ENCODE measurements at regions not wholly inside any gene's neighbourhood (a gene's known extent, or its start where the extent isn't known, plus 50 kb on each side); places are given as distances from the start of the nearest gene placed in this dataset.

GRCh38 chr5:126107381-126107780 is 315.8 kb upstream of the GRAMD2B start:
- ATAC-seq, result no peak
- in situ Hi-C loops (cut with MboI; ENCODE audit: low sequenced_read_pairs in 4 of 4) (no loop called here), intact Hi-C loops (cut with DNase I; ENCODE audit: low total_unique reads) (no loop called here)

GRCh38 chr5:126108470-126108869 is 314.7 kb upstream of the GRAMD2B start:
- ATAC-seq (no peak), DNase-seq (no peak)
- Histone ChIP-seq H3K4me1 (no peaks in the 10 kb centered on the region), H3K27me3 (no peaks in the 10 kb centered on the region), H3K9me3 (no peaks in the 10 kb centered on the region), H3K36me3 (no peaks in the 10 kb centered on the region), H3K27ac (no peak overlapping the region), H3K4me3 (no peak overlapping the region)
- TF ChIP-seq POLR2A (IDR thresholded peaks at IDR 0.05) (no peak), CTCF (IDR thresholded peaks at IDR 0.05 in 4 of 5, conservative IDR thresholded peaks at IDR 0.05 in 1 of 5) (no peak)
- in situ Hi-C loops (cut with MboI; ENCODE audit: low sequenced_read_pairs in 4 of 4) (no loop called here), intact Hi-C loops (cut with DNase I; ENCODE audit: low total_unique reads) (no loop called here)

More at GRCh38 chr5:126107381-126107780, 315.8 kb upstream of the GRAMD2B start:
- no peaks in the 10 kb centered on the region for H3K9me3 ChIP-seq
- no peaks in the 10 kb centered on the region for H3K36me3 ChIP-seq
- no peak for DNase-seq
- no peak overlapping the region for H3K4me3 ChIP-seq
- TF ChIP-seq POLR2A (IDR thresholded peaks at IDR 0.05) (no peak), CTCF (IDR thresholded peaks at IDR 0.05 in 4 of 5, conservative IDR thresholded peaks at IDR 0.05 in 1 of 5) (no peak)
- no peak overlapping the region for H3K27ac ChIP-seq
- no peaks in the 10 kb centered on the region for H3K27me3 ChIP-seq
- no peaks in the 10 kb centered on the region for H3K4me1 ChIP-seq

GRCh38 chr5:126115059-126115629 is 308.1 kb upstream of the GRAMD2B start:
- in situ Hi-C loops (cut with MboI; ENCODE audit: low sequenced_read_pairs in 4 of 4) (no loop called here), intact Hi-C loops (cut with DNase I; ENCODE audit: low total_unique reads) (no loop called here)
- ATAC-seq (no peak), DNase-seq (no peak)
- H3K27ac ChIP-seq, result no peak overlapping the region
- no peaks in the 10 kb centered on the region for H3K36me3 ChIP-seq
- no peak for TF ChIP-seq POLR2A (IDR thresholded peaks at IDR 0.05)
- TF ChIP-seq CTCF (IDR thresholded peaks at IDR 0.05 in 4 of 5, conservative IDR thresholded peaks at IDR 0.05 in 1 of 5), result no peak
- no peaks in the 10 kb centered on the region for H3K27me3 ChIP-seq
- no peaks in the 10 kb centered on the region for H3K9me3 ChIP-seq
- no peaks in the 10 kb centered on the region for H3K4me1 ChIP-seq
- no peak overlapping the region for H3K4me3 ChIP-seq

DNA sequence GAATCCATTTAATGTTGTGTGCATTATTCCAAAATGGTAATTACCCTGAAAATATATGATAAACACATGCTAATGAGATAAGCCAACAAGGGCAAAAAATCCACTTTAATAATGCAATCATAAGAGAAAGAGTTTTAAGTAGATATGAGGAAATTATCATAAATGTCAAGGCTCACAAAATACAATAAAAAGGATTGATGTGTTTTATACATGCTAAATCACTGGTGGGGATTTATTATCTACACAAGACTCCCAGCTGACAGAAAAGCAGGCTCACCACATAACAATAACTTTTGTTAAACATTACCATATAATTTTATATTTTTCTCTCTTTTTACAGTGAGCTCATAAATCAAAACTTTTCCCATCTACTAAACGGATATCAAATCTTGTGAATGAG is 306.2 kb upstream of the GRAMD2B start:
- Histone ChIP-seq H3K4me3 (no peak overlapping the region), H3K4me1 (no peaks in the 10 kb centered on the region), H3K27ac (no peak overlapping the region), H3K9me3 (no peaks in the 10 kb centered on the region), H3K36me3 (no peaks in the 10 kb centered on the region), H3K27me3 (no peaks in the 10 kb centered on the region)
- DNase-seq (no peak), ATAC-seq (no peak)
- in situ Hi-C loops (cut with MboI; ENCODE audit: low sequenced_read_pairs in 4 of 4) (no loop called here), intact Hi-C loops (cut with DNase I; ENCODE audit: low total_unique reads) (no loop called here)
- TF ChIP-seq POLR2A (IDR thresholded peaks at IDR 0.05) (no peak), CTCF (IDR thresholded peaks at IDR 0.05 in 4 of 5, conservative IDR thresholded peaks at IDR 0.05 in 1 of 5) (no peak)

- Histone ChIP-seq H3K27me3 (no peaks in the 10 kb centered on the region), H3K4me1 (no peaks in the 10 kb centered on the region), H3K36me3 (no peaks in the 10 kb centered on the region), H3K4me3 (no peak overlapping the region), H3K27ac (no peak overlapping the region), H3K9me3 (no peaks in the 10 kb centered on the region)
- DNase-seq (no peak), ATAC-seq (no peak)
- TF ChIP-seq CTCF (IDR thresholded peaks at IDR 0.05 in 4 of 5, conservative IDR thresholded peaks at IDR 0.05 in 1 of 5), result no peak
- TF ChIP-seq POLR2A (IDR thresholded peaks at IDR 0.05), result no peak
- intact Hi-C loops (cut with DNase I; ENCODE audit: low total_unique reads) (no loop called here), in situ Hi-C loops (cut with MboI; ENCODE audit: low sequenced_read_pairs in 4 of 4) (no loop called here)
Observed at GRCh38 chr5:126119887-126120442, 303.2 kb upstream of the GRAMD2B start.

All from gastrocnemius medialis (tissue), 4 donors.